B cell (primary cell): ENCODE measurements at regions not wholly inside any gene's neighbourhood (a gene's known extent, or its start where the extent isn't known, plus 50 kb on each side); places are given as distances from the start of the nearest gene placed in this dataset.

Experiments
- EZH2 ChIP-seq: IDR thresholded peaks from 2 replicates; pipeline ENCODE4 v1.6.1; 2012; ENCODE audit warnings: borderline replicate concordance, low read depth, mild to moderate bottlenecking, moderate library complexity, low read length; ENCODE audit not compliant: insufficient read depth, poor library complexity, severe bottlenecking
- TF ChIP-seq, protein P1 (sequence below): fragments of 200-600 bp; IDR thresholded peaks from one replicate; pipeline ENCODE4 v1.8.0; 2022; ENCODE audit warnings: antibody characterized with exemption, mild to moderate bottlenecking

- TF ChIP-seq, protein P1, sequence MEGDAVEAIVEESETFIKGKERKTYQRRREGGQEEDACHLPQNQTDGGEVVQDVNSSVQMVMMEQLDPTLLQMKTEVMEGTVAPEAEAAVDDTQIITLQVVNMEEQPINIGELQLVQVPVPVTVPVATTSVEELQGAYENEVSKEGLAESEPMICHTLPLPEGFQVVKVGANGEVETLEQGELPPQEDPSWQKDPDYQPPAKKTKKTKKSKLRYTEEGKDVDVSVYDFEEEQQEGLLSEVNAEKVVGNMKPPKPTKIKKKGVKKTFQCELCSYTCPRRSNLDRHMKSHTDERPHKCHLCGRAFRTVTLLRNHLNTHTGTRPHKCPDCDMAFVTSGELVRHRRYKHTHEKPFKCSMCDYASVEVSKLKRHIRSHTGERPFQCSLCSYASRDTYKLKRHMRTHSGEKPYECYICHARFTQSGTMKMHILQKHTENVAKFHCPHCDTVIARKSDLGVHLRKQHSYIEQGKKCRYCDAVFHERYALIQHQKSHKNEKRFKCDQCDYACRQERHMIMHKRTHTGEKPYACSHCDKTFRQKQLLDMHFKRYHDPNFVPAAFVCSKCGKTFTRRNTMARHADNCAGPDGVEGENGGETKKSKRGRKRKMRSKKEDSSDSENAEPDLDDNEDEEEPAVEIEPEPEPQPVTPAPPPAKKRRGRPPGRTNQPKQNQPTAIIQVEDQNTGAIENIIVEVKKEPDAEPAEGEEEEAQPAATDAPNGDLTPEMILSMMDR = no peak
- no peak for TF ChIP-seq EZH2
Observed at GRCh38 chr5:33238826-33239695, 201.7 kb upstream of the TARS1 start.
